ENCODE measurements at regions not wholly inside any gene's neighbourhood (a gene's known extent, or its start where the extent isn't known, plus 50 kb on each side); places are given as distances from the start of the nearest gene placed in this dataset.
"Not testable (repeated sequence)": the region's sequence is repeated elsewhere in the genome, so short reads cannot be mapped to it uniquely, and the experiment has no call there.

- Histone ChIP-seq H3K9ac (ENCODE audit: extremely low read depth, low read length, poor library complexity, severe bottlenecking) (no peak overlapping the region), H3K4me3 (ENCODE audit: low read length) (no peak overlapping the region), H3K9me3 (ENCODE audit: control insufficient read depth, low read length) (peaks cover 17% of the 10 kb centered on the region), H3K36me3 (ENCODE audit: control insufficient read depth, insufficient read depth, low read length) (no peaks in the 10 kb centered on the region), H3K27me3 (ENCODE audit: control insufficient read depth, insufficient read depth, low read length, poor library complexity, severe bottlenecking) (no peaks in the 10 kb centered on the region), H3K4me1 (ENCODE audit: control insufficient read depth, insufficient read depth, low read length) (peaks cover 9% of the 10 kb centered on the region), H3K27ac (ENCODE audit: low read depth, low read length) (no peak overlapping the region)
- Mint-ChIP-seq H3K9me3 (peaks cover 11% of the 10 kb centered on the region), H3K27ac (no peak overlapping the region), H3K36me3 (ENCODE audit: low read depth) (no peaks in the 10 kb centered on the region), H3K4me3 (no peak overlapping the region), H3K27me3 (ENCODE audit: insufficient read depth) (peaks cover 9% of the 10 kb centered on the region), H3K4me1 (peaks cover 32% of the 10 kb centered on the region)
- WGBS, 2 experiments (ENCODE audit: insufficient coverage in 1 of 2, insufficient read length in 1 of 2), result 82% methylated on average over 5 to 6 of the region's 6 CpGs
- peak; percentile 58 for DNase-seq
- peak; percentile 66 for TF ChIP-seq CTCF (conservative IDR thresholded peaks at IDR 0.05)
These were observed 589.9 kb downstream of the MATN1 start for GRCh38 chr1:30133414-30134055.

- TF ChIP-seq CTCF (conservative IDR thresholded peaks at IDR 0.05), result no peak
- Mint-ChIP-seq H3K4me3 (no peak overlapping the region), H3K4me1 (peaks cover 35% of the 10 kb centered on the region), H3K27ac (no peak overlapping the region), H3K36me3 (ENCODE audit: low read depth) (no peaks in the 10 kb centered on the region), H3K27me3 (ENCODE audit: insufficient read depth) (peaks cover 9% of the 10 kb centered on the region), H3K9me3 (peaks cover 11% of the 10 kb centered on the region)
- WGBS, 2 experiments (ENCODE audit: insufficient coverage in 1 of 2, insufficient read length in 1 of 2), result 93 to 94% methylated on average over 2 to 10 of the region's 10 CpGs
- no peaks in the 10 kb centered on the region for H3K36me3 ChIP-seq (ENCODE audit: control insufficient read depth, insufficient read depth, low read length)
- no peak overlapping the region for H3K27ac ChIP-seq (ENCODE audit: low read depth, low read length)
- H3K9ac ChIP-seq (ENCODE audit: extremely low read depth, low read length, poor library complexity, severe bottlenecking), result no peak overlapping the region
- no peak overlapping the region for H3K4me3 ChIP-seq (ENCODE audit: low read length)
- peaks cover 11% of the 10 kb centered on the region for H3K4me1 ChIP-seq (ENCODE audit: control insufficient read depth, insufficient read depth, low read length)
- H3K27me3 ChIP-seq (ENCODE audit: control insufficient read depth, insufficient read depth, low read length, poor library complexity, severe bottlenecking), result no peaks in the 10 kb centered on the region
- DNase-seq, result no peak
- peaks cover 11% of the 10 kb centered on the region for H3K9me3 ChIP-seq (ENCODE audit: control insufficient read depth, low read length)
These were observed 590.6 kb downstream of the MATN1 start for GRCh38 chr1:30132602-30133286.

GRCh38 chr1:30130566-30130965 lies 592.8 kb downstream of the MATN1 start:
- H3K27ac ChIP-seq (ENCODE audit: low read depth, low read length); H3K9ac ChIP-seq (ENCODE audit: extremely low read depth, low read length, poor library complexity, severe bottlenecking); H3K4me3 ChIP-seq (ENCODE audit: low read length); H3K9me3 Mint-ChIP-seq; H3K36me3 Mint-ChIP-seq (ENCODE audit: low read depth); H3K27me3 ChIP-seq (ENCODE audit: control insufficient read depth, insufficient read depth, low read length, poor library complexity, severe bottlenecking); DNase-seq; H3K9me3 ChIP-seq (ENCODE audit: control insufficient read depth, low read length); H3K36me3 ChIP-seq (ENCODE audit: control insufficient read depth, insufficient read depth, low read length); H3K4me3 Mint-ChIP-seq; H3K27ac Mint-ChIP-seq: not testable (repeated sequence)
- H3K4me1 Mint-ChIP-seq, result peaks cover 45% of the 10 kb centered on the region
- peaks cover 16% of the 10 kb centered on the region for H3K4me1 ChIP-seq (ENCODE audit: control insufficient read depth, insufficient read depth, low read length)
- WGBS, 2 experiments (ENCODE audit: insufficient coverage in 1 of 2, insufficient read length in 1 of 2), result 90% methylated on average over 1 to 2 of the region's 2 CpGs
- H3K27me3 Mint-ChIP-seq (ENCODE audit: insufficient read depth), result peaks cover 14% of the 10 kb centered on the region

All from endodermal cell (in vitro differentiated cells).